Tibial artery (tissue), 4 donors: ENCODE measurements at regions not wholly inside any gene's neighbourhood (a gene's known extent, or its start where the extent isn't known, plus 50 kb on each side); places are given as distances from the start of the nearest gene placed in this dataset.

Experiments used
- DNase-seq, 2 donors: peaks; one replicate each; pipeline ENCODE4 v3.0.0-alpha.2; 2019
- H3K27ac ChIP-seq, 2 donors: fragments of 200-600 bp; sonication (generic) in 1 of 2; 1 replicate in 1 of 2; 2 replicates in 1 of 2; pipeline ENCODE4 v1.5.1; 2018 to 2019; ENCODE audit warnings: mild to moderate bottlenecking in 1 of 2
- H3K27me3 ChIP-seq, 2 donors: fragments of 200-600 bp; sonication (generic) in 1 of 2; one replicate each; pipeline versions ENCODE4 v1.5.1 to v1.6.0; 2016 to 2019
- H3K36me3 ChIP-seq, 3 donors: fragments of 200-600 bp; sonication (generic) in 2 of 3; one replicate each; pipeline ENCODE4 v1.5.1; 2016 to 2019; ENCODE audit warnings: mild to moderate bottlenecking in 2 of 3
- H3K4me1 ChIP-seq, 4 donors: fragments of 200-600 bp; sonication (generic) in 2 of 4; 1 replicate in 3 of 4; 2 replicates in 1 of 4; pipeline ENCODE4 v1.5.1; 2016 to 2019
- H3K4me3 ChIP-seq, 2 donors: fragments of 200-600 bp; sonication (generic) in 1 of 2; 1 replicate in 1 of 2; 2 replicates in 1 of 2; pipeline ENCODE4 v1.5.1; 2018 to 2019; ENCODE audit warnings: mild to moderate bottlenecking in 2 of 2
- H3K9me3 ChIP-seq, 3 donors: fragments of 200-600 bp; sonication (generic) in 1 of 3; one replicate each; pipeline ENCODE4 v1.5.1; 2016 to 2019
- CTCF ChIP-seq, 2 experiments: fragments of 200-600 bp in 1 of 2; fragments of 450-650 bp in 1 of 2; IDR thresholded peaks; one replicate each; pipeline ENCODE4 v1.5.1; 2017 to 2019; ENCODE audit warnings: antibody characterized with exemption in 2 of 2, mild to moderate bottlenecking in 1 of 2, moderate library complexity in 1 of 2
- intact Hi-C: fragments of 100-400 bp; cut with DNase I; formaldehyde crosslinking; loops from one replicate; pipeline ENCODE4 v1.15.0; 2023; ENCODE audit warnings: low total_unique reads

DNA sequence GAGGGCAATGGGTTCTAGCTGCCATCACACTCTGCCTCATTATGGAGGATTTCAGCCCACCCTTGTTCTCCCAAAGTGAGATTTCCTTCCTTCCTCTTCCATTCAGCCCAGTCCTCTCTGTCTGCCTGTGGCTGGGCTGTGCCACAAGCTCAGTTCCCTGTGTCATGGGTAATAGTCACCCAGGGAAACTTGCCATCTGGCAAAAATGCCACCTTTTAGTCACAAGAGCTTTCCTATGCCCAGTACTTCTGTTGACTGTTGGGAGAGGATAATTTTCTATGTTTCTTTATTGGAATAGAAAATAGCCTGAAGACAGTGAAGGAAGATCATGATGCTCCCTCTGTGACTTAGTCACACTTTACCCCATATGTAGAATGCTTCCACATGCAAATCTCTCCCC lies 71.4 kb downstream of the TLR4 start:
- no peak overlapping the region for H3K4me3 ChIP-seq
- intact Hi-C loops, result no loop called here
- peaks cover 0 to 9% (median 0%) of the 10 kb centered on the region in 4 donors for H3K4me1 ChIP-seq
- no peaks in the 10 kb centered on the region for H3K27me3 ChIP-seq
- H3K36me3 ChIP-seq, result no peaks in the 10 kb centered on the region
- DNase-seq, result no peak
- no peaks in the 10 kb centered on the region for H3K9me3 ChIP-seq
- no peak for TF ChIP-seq CTCF (IDR thresholded peaks at IDR 0.05)
- H3K27ac ChIP-seq, result no peak overlapping the region

- intact Hi-C loops, result no loop called here
- no peaks in the 10 kb centered on the region for H3K36me3 ChIP-seq
- no peak for TF ChIP-seq CTCF (IDR thresholded peaks at IDR 0.05)
- no peaks in the 10 kb centered on the region for H3K9me3 ChIP-seq
- peaks cover 0 to 9% (median 0%) of the 10 kb centered on the region in 4 donors for H3K4me1 ChIP-seq
- H3K27ac ChIP-seq, result no peak overlapping the region
- no peak for DNase-seq
- H3K4me3 ChIP-seq, result no peak overlapping the region
- no peaks in the 10 kb centered on the region for H3K27me3 ChIP-seq
Measured at GRCh38 chr9:117777823-117778222, 73.6 kb downstream of the TLR4 start.

DNA sequence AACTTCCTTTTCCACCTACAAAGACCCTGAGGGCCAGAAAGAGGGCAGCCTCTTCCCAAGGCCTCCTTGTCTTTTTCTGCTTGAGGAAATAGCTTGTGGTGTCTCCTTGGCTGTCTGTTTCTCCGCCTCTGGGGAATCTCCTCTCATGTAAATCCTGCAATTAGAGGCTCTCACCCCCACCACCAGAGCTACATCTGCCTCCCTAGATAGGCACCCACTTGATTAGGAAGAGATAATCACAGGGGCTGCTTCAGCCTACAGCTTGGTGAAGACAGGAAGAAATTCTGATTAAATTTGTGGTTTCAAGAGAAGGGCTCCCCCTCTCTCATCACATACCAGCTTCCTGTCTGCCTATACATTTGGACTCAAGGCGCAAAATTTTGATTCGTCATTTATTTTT lies 75.6 kb downstream of the TLR4 start:
- H3K9me3 ChIP-seq, result no peaks in the 10 kb centered on the region
- no peak overlapping the region for H3K27ac ChIP-seq
- intact Hi-C loops, result no loop called here
- H3K4me3 ChIP-seq, result no peak overlapping the region
- H3K4me1 ChIP-seq, result peaks cover 0 to 9% (median 3%) of the 10 kb centered on the region in 4 donors
- no peak for DNase-seq
- H3K36me3 ChIP-seq, result no peaks in the 10 kb centered on the region
- H3K27me3 ChIP-seq, result no peaks in the 10 kb centered on the region
- no peak for TF ChIP-seq CTCF (IDR thresholded peaks at IDR 0.05)

- peak; percentile 75 to 77 for DNase-seq
- intact Hi-C loops, result no loop called here
- TF ChIP-seq CTCF (IDR thresholded peaks at IDR 0.05), result peak; percentile 65 to 70
- Histone ChIP-seq H3K9me3 (no peaks in the 10 kb centered on the region), H3K4me1 (peaks cover 0 to 9% (median 3%) of the 10 kb centered on the region in 4 donors), H3K4me3 (peak overlapping the region; percentile 39 to 43), H3K27me3 (no peaks in the 10 kb centered on the region), H3K27ac (peak overlapping the region in 1 of 2 donors; percentile 35), H3K36me3 (no peaks in the 10 kb centered on the region)
Measured at GRCh38 chr9:117782931-117783788, 79.0 kb downstream of the TLR4 start.

GRCh38 chr9:117783828-117784227 lies 79.6 kb downstream of the TLR4 start:
- intact Hi-C loops, result no loop called here
- Histone ChIP-seq H3K4me1 (peaks cover 0 to 7% (median 2%) of the 10 kb centered on the region in 4 donors), H3K9me3 (no peaks in the 10 kb centered on the region), H3K27ac (peak overlapping the region in 1 of 2 donors; percentile 35), H3K27me3 (no peaks in the 10 kb centered on the region), H3K4me3 (no peak overlapping the region), H3K36me3 (no peaks in the 10 kb centered on the region)
- no peak for DNase-seq
- no peak for TF ChIP-seq CTCF (IDR thresholded peaks at IDR 0.05)
